HL-60 (cell line): ENCODE measurements at regions not wholly inside any gene's neighbourhood (a gene's known extent, or its start where the extent isn't known, plus 50 kb on each side); places are given as distances from the start of the nearest gene placed in this dataset.

Experiments used
- GABPA ChIP-seq: IDR thresholded peaks from 2 replicates; pipeline ENCODE4 v1.6.1; 2012; ENCODE audit warnings: low read depth
- POLR2AphosphoS5 ChIP-seq: IDR thresholded peaks from 2 replicates; pipeline ENCODE4 v1.6.1; 2012; ENCODE audit warnings: low read depth
- SPI1 ChIP-seq: IDR thresholded peaks from 2 replicates; pipeline ENCODE4 v1.6.1; 2012; ENCODE audit warnings: low read depth, mild to moderate bottlenecking, borderline replicate concordance
- TF ChIP-seq, protein P1 (sequence below): IDR thresholded peaks from one replicate; pipeline ENCODE4 v1.5.1; 2011; ENCODE audit warnings: low read length, control low read depth, inconsistent platforms; ENCODE audit not compliant: insufficient read depth

DNA sequence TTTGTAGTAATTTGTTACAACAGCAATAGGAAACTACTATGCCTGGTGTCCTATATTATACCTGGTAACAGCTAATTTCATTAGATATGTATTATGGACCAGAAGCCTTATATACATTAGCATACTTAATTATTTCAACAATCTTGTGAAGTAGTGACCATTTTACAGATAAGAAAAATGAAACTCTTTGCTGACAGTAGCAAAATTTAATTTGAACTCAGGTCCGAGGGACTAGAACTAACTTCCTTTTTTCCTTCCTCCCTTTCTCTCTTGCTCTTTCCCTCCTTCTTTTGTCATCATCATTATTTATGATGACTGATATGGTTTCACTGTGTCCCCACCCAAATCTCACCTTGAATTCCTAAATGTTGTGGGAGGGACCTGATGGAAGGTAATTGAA is 482.0 kb downstream of the SNAPC1 start:
- TF ChIP-seq POLR2AphosphoS5 (no peak), GABPA (no peak), SPI1 (no peak)
- TF ChIP-seq, protein P1, sequence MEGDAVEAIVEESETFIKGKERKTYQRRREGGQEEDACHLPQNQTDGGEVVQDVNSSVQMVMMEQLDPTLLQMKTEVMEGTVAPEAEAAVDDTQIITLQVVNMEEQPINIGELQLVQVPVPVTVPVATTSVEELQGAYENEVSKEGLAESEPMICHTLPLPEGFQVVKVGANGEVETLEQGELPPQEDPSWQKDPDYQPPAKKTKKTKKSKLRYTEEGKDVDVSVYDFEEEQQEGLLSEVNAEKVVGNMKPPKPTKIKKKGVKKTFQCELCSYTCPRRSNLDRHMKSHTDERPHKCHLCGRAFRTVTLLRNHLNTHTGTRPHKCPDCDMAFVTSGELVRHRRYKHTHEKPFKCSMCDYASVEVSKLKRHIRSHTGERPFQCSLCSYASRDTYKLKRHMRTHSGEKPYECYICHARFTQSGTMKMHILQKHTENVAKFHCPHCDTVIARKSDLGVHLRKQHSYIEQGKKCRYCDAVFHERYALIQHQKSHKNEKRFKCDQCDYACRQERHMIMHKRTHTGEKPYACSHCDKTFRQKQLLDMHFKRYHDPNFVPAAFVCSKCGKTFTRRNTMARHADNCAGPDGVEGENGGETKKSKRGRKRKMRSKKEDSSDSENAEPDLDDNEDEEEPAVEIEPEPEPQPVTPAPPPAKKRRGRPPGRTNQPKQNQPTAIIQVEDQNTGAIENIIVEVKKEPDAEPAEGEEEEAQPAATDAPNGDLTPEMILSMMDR: no peak
